Esophagus squamous epithelium (tissue), 4 donors: ENCODE measurements at regions not wholly inside any gene's neighbourhood (a gene's known extent, or its start where the extent isn't known, plus 50 kb on each side); places are given as distances from the start of the nearest gene placed in this dataset.

Experiments used
- CTCF ChIP-seq, 6 experiments: fragments of 450-650 bp in 4 of 6; fragments of 200-600 bp in 2 of 6; sonication (generic) in 2 of 6; IDR thresholded peaks; one replicate each; pipeline ENCODE4 v1.5.1; 2016 to 2019; ENCODE audit warnings: antibody characterized with exemption in 6 of 6, mild to moderate bottlenecking in 4 of 6, moderate library complexity in 4 of 6
- POLR2A ChIP-seq, 4 donors: fragments of 450-650 bp; IDR thresholded peaks; one replicate each; pipeline ENCODE4 v1.6.1; 2017; ENCODE audit warnings: antibody characterized with exemption in 4 of 4, mild to moderate bottlenecking in 4 of 4, moderate library complexity in 3 of 4

GRCh38 chr22:26995235-26995634 is 337.8 kb downstream of the MIAT start:
- TF ChIP-seq CTCF (IDR thresholded peaks at IDR 0.05) = no peak
- no peak for TF ChIP-seq POLR2A (IDR thresholded peaks at IDR 0.05)
